ENCODE measurements at regions not wholly inside any gene's neighbourhood (a gene's known extent, or its start where the extent isn't known, plus 50 kb on each side); places are given as distances from the start of the nearest gene placed in this dataset.

GRCh38 chr22:47678636-47679287, 916.3 kb downstream of the TBC1D22A start:
- Histone ChIP-seq H3K36me3 (ENCODE audit: control insufficient read depth, insufficient read depth, low read length) (no peaks in the 10 kb centered on the region), H3K9me3 (ENCODE audit: control insufficient read depth, insufficient read depth, low read depth, low read length) (no peaks in the 10 kb centered on the region), H3K27ac (ENCODE audit: low read length) (no peak overlapping the region), H3K4me1 (ENCODE audit: control insufficient read depth, insufficient read depth, low read length) (no peaks in the 10 kb centered on the region), H3K4me3 (ENCODE audit: low read depth in 2 of 2, low read length in 2 of 2) (no peak overlapping the region), H3K27me3 (ENCODE audit: control insufficient read depth, insufficient read depth, low read length) (no peaks in the 10 kb centered on the region)
- CTCF ChIA-PET, result no interaction called here
- DNase-seq (ENCODE audit: low read depth, low spot score) (no peak), ATAC-seq (no peak)
- intact Hi-C loops (cut with micrococcal nuclease; ENCODE audit: unreplicated experiment), result no loop called here
- POLR2A ChIA-PET, result interaction anchor here (0.7 kb wide), 1 partner anchor 1172 kb away, joined by 5 read pairs; no protein-coding TSS in a partner anchor
- in situ Hi-C loops (cut with HindIII; ENCODE audit: low pct_unique_long_range_greater_than_20kb, low sequenced_read_pairs), result no loop called here
- TF ChIP-seq CTCF (IDR thresholded peaks at IDR 0.05) (no peak), REST (IDR thresholded peaks at IDR 0.05; ENCODE audit: insufficient read depth in 1 of 2, low read depth in 2 of 2, low read length in 1 of 2) (no peak), SIN3A (IDR thresholded peaks at IDR 0.05; ENCODE audit: borderline replicate concordance, insufficient read depth, low read depth, low read length) (no peak), TCF7L2 (IDR thresholded peaks at IDR 0.05; ENCODE audit: low read depth, low read length) (no peak), POLR2AphosphoS5 (IDR thresholded peaks at IDR 0.05; ENCODE audit: low read depth, low read length) (no peak)
- no TSS peak for BruUV-seq (replicated peaks)

- no peaks in the 10 kb centered on the region for H3K36me3 ChIP-seq (ENCODE audit: control insufficient read depth, insufficient read depth, low read length)
- no peak overlapping the region for H3K27ac ChIP-seq (ENCODE audit: low read length)
- ATAC-seq, result no peak
- CTCF ChIA-PET, result no interaction called here
- in situ Hi-C loops (cut with HindIII; ENCODE audit: low pct_unique_long_range_greater_than_20kb, low sequenced_read_pairs) (no loop called here), intact Hi-C loops (cut with micrococcal nuclease; ENCODE audit: unreplicated experiment) (no loop called here)
- H3K27me3 ChIP-seq (ENCODE audit: control insufficient read depth, insufficient read depth, low read length), result no peaks in the 10 kb centered on the region
- POLR2A ChIA-PET, result no interaction called here
- no peaks in the 10 kb centered on the region for H3K9me3 ChIP-seq (ENCODE audit: control insufficient read depth, insufficient read depth, low read depth, low read length)
- TF ChIP-seq POLR2AphosphoS5 (IDR thresholded peaks at IDR 0.05; ENCODE audit: low read depth, low read length) (no peak), CTCF (IDR thresholded peaks at IDR 0.05) (no peak), REST (IDR thresholded peaks at IDR 0.05; ENCODE audit: insufficient read depth in 1 of 2, low read depth in 2 of 2, low read length in 1 of 2) (no peak), TCF7L2 (IDR thresholded peaks at IDR 0.05; ENCODE audit: low read depth, low read length) (no peak), SIN3A (IDR thresholded peaks at IDR 0.05; ENCODE audit: borderline replicate concordance, insufficient read depth, low read depth, low read length) (no peak)
- no peak for DNase-seq (ENCODE audit: low read depth, low spot score)
- BruUV-seq (replicated peaks), result no TSS peak
- H3K4me3 ChIP-seq (ENCODE audit: low read depth in 2 of 2, low read length in 2 of 2), result no peak overlapping the region
- no peaks in the 10 kb centered on the region for H3K4me1 ChIP-seq (ENCODE audit: control insufficient read depth, insufficient read depth, low read length)
Observed at GRCh38 chr22:47678048-47678447, 915.6 kb downstream of the TBC1D22A start.

All from Panc1 (cell line).